HG03280 (cell line): ENCODE measurements at regions not wholly inside any gene's neighbourhood (a gene's known extent, or its start where the extent isn't known, plus 50 kb on each side); places are given as distances from the start of the nearest gene placed in this dataset.

Experiments used
- ATAC-seq: cut with Tn5 transposase; IDR thresholded peaks from one replicate; pipeline ENCODE4 v1.9.1; 2021; ENCODE audit warnings: mild to moderate bottlenecking, moderate library complexity; ENCODE audit not compliant: unreplicated experiment

DNA sequence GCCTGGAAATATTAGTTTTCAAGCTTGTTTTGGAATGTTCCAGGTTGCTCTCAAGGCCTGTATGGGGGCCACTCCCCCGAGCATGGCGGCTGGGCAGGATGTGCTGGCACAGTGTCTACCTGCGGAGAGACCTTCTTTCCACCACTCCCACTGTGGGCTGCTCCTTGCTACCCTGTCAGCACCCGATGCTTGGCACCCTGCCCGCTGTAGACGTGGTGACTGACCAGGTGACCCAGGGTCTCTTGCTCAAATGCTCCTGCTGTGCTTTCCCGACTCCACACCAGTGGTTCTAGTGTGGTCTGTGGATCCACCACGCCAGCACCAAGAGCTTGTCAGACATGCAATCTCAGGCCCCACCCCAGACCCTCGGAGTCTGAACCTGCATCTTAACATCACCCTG is 213.3 kb downstream of the SH3BP4 start:
- no peak for ATAC-seq

DNA sequence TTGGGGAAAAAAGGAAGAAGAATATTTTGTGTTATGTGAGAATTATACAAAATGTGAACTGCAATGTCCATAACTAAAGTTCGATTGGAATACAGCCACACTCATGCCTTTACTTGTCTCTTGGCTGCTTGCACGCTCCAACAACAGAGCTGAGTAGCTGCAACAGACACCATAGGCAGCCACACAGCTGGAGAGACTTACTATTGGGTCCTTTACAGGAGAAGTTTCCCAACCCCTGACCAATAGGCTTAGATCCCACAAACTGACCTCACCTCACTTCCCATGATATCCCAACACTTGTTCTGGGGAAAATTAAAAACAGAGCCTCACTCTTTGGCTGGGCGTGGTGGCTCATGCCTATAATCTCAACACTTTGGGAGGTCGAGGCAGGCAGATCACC is 213.8 kb downstream of the SH3BP4 start:
- ATAC-seq: no peak

DNA sequence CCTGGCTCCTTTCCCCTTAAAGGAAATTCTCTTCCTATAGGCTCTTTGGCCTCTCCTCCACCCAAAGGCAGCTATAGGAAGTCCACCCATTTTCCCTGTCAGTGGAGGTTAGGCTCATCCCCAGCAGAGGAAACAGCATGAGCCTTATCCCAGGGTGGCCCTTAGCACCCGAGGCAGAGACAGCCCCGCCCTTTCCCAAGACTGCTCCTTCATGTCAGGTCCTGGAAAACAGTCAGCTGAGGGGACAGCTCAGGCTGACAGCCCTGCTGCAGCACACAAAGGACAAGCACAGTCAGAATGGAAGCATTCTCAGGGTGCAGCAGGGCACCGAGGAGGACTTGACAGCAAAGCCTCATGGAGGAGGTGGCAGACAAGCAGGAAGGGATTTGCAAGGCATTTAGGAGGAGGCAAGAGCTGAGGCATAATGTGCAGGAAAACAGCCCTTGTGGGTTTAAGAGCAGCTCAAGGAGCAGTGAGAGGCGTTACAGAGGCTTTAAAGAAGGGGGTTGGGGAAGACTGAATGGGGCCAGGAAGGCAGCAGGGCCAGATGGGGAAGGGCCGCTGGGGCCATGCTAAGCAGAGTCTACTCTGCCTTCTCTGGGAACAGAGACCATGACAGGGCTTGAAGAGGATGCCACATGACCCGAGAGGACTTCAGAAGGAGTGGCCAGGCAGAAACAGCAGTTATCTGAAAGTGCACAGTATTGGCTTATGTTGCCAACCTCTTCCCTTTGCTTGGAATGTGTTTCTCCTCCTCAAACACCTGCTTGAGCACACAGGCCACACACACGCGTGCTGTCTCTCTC is 216.6 kb downstream of the SH3BP4 start:
- ATAC-seq: no peak

DNA sequence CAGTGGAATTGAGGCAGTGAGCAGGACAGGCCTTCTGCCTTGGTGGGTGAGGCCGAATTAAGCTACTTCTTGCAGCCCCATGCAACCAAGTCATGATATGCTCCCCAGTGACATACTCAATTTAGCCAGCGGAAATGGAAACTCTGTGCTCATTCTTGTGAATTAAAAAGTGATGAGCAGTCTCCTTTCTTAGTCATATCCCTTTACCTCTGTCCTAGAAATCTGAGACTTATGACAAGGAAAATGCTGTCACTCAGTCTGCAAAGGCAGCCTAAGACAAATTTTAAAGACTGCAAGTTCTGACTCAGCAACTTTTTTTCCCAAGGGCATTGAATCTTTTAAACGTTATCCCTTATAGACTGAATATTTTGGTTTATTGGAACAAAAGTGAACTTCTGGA is 218.2 kb downstream of the SH3BP4 start:
- no peak for ATAC-seq

DNA sequence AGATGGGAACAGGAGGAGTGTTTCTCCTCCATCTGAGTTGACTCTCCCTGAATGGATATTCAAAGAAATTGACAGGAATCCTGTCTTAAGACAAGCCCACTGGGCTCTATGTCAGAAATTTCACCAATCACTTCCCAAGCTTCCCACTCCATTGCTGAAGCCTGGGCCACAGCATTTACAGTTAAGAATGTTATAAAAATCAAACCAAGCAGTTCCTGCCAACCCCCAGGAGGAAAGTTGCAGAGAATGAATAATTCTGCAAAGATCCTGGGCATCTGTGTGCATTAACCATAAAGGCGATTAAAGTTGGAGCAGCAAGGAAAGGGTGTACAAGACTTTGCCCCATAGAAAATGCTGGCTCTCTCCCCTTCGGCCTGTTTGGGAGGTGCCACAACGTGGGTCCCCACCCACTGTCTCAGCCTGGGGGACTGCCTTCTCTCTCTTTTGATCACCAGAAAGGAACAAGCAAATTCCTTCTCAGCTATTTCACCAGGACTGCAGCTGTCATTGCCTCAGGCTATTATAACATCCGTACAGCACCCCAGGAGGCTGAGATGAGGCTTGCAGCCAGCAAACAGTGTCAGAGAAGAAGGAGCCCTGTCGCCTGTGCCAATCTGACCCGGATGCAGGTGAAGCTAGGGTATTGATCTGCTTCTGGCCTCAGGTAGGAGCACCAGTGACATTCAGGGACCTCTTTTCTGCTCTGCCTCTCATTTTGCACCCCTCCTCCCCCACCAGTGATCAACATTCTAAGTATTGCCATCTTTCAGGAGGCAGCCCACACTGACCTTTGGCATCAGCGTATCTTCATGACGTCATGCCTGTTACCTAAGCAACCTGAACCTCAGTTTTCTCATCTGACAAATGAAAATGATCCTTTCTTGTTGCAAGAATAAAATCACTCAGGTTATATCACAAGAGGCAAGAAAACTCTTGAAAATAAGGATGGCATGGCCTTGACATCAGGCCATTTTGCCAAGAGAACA is 219.0 kb downstream of the SH3BP4 start:
- ATAC-seq: no peak

DNA sequence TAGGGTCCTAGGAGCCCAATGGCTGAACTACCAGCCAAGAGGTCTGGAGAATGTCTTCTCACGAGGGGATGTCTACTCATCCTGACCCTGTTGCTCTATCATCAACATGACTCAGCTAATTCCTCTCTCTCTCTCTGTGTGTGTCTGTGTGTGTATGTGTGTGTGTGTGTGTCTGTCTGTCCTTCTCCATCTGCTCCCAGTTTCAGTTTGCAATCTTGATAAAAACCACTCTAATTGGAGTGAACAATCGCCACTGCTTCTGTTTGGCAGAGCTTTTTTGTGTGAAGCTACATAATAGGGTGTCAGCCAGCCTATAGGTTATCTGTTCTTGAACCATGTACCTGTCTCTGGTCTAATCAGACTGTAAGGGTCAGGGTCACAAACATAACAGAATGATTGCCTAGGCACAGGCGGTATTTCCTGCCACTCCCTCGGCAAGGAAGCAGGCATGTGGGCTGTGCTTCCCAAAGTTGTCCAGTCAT is 219.8 kb downstream of the SH3BP4 start:
- no peak for ATAC-seq

DNA sequence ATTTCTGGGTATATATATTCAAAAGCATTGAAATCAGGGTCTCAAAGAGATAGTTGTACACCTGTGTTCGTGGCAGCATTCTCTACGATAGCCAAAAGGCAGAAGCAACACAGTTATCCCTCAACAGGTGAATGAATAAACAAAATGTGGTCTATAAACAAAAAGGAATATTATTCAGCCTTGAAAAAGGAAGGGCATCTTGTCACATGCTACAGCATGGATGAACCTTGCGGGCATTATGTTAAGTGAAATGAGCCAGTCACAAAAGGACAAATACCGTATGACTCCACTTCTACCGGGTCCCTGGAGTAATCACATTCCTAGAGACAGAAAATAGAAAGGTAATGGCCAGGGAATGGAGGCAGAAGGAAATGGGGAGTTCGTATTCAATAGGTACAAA is 228.8 kb downstream of the SH3BP4 start:
- ATAC-seq: no peak

DNA sequence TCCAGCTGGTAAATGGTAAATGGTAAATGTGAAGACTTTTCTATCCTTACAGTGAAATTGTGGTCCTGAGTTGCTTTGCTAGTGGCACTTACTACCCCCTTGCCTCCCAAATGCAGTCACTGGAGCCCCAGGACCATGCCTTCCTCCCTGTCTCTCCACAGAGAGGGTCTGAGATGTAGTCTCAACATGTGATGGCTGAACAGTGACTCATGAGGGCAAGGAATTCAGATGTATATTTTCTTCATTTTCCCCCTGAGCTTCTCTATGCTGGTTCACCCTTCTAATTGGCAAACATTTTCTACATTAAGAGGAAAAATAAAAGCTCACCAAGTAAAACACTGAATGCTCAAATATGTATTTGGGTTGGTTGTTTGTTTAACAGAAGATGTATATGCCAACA is 232.0 kb downstream of the SH3BP4 start:
- no peak for ATAC-seq

DNA sequence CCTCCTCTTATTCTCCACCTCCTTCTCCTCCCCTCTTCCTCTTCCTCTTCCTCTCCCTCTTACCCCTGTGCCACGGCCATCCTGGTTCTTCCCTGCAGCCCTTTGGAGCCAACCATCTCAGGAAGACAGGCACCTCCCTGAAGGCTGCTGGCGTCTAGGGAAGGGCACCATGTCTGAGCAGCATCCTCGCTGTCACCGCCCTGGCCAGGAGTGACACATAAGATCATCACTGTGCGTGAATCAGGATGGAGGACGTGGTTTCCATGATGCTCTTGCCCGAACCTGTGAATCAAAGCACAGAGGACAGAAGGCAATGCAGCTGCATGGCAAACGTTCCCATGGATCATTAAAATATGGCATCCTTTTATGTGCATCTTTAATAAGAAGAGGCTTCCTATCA is 236.0 kb downstream of the SH3BP4 start:
- no peak for ATAC-seq

DNA sequence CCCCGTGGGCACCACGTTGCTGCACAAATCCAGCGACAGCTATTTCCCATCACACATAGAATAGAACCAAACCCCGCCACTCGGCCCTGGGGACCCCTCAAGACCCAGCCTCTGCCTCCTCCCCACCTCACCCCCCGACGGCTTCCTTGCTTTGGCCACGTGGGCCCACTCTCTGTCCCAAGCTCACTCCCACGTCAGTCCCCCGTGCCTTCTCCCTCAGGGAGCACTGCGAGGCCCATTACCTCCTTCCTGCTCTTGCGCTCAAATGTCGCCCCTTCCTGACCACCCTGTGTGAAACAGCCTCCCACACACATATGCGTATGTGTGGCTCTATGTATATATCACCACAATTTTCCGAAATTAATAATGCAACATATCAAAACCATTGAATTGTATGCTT is 239.7 kb downstream of the SH3BP4 start:
- no peak for ATAC-seq

DNA sequence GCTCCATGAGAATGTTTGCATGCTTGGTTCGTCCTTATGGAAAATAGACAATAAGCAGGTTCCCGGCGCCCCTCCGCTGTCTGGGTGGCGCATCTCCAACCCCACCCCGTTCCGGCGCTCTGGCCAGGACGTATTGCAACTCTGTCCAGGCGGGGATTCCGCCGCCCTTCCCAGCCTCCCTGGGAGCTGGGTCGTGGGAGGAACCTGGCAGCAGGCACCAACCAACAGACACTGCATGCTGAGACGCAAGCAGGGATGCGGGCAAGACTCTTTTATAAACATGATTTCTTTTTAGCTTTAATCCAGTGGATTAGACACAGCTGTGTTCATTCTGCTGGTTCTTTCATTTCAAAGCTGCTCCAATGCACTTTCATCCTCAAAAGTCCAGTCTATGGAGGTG is 240.2 kb downstream of the SH3BP4 start:
- no peak for ATAC-seq

DNA sequence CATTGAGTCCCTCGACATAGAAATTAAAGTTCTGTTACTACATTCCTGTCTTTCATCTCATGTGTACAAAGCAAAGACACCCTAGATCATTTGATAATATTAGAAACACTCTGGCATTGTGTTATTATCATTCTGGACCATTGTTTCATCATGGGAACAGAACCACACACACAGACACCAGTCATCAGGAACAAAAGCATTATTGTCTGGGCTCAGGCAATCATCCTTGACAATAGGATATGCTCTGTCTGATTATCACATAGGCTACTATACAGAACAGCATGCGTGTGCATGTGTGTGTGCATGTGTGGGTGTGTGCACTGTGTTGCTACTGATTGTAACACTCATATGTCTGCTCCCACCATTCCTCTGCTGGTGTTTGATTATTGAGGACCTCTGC is 242.5 kb downstream of the SH3BP4 start:
- no peak for ATAC-seq

DNA sequence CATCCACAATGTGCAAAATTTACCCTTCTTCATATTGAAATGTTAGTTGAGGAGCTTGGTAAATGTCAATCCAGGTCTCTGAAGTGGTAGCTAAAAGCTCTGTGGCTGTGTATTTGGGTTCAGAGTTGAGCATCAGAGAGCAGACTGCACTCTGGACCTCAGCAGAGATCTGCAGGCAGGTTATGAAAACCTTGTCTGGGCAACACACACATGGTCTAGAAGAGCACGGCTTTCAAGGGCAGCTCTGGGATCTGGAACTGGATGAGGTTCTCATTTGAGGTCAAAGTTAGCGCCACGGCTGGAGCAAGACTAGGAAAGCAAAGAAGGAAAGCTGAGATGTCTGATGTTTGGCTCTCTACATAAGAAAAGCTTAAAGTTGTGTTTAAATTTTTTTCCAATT is 243.0 kb downstream of the SH3BP4 start:
- ATAC-seq: no peak

DNA sequence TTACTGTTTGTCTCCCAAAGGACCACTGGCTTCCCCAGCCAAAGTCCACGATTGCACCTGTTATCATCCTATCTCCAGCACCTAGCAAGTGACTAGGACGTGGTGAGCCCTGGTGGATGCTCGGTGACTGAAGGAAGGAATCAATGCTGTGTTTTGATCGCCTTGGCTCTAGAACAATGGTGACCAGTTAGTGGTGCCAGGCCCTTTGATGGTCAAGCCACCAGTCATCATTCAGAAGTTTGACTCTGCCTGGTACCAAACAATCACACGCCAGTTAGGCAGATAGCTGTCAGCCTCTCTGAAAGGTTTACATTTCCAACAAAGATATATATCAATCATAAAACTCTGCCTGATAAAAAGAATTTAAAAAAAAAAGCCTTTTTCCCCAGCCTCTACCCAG is 244.1 kb downstream of the SH3BP4 start:
- no peak for ATAC-seq

DNA sequence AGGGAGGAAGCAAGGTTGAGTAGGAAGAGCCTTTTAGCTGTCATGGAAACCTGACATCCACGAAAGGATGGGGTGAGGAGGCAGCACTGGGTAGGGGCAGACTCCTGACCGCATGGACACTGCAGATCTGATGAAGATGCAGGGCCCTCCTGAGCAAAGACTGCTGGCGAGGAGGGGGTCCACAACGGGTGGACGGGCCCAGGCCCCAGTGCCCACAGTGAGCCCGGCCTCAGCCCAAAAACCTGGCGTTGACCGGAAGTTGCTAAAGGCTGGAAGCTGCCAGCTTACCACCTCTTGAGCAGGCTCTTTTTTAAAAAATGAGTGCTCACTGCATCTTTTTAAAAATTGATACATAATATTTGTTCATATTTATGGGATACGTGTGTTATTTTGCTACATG is 247.3 kb downstream of the SH3BP4 start:
- no peak for ATAC-seq

DNA sequence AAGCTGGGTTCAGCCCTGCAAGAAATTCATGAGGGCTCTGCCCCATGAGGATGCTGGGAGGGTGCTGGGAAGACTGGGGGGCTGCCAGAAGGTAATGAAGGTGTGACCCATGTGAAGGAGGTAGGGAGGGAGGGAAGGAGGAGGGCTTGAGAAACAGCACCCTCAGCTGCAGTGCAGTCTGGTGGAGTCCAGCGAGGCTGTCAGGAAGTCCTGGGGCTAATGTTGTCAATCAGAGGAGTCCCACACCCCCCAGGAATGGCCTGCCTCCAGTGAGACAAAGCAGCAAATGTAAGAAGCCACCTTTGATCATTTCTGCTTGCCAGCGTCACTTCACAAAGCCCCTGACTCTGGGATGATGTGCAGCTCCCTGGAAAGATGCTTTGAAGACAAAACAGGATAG is 248.4 kb downstream of the SH3BP4 start:
- no peak for ATAC-seq

DNA sequence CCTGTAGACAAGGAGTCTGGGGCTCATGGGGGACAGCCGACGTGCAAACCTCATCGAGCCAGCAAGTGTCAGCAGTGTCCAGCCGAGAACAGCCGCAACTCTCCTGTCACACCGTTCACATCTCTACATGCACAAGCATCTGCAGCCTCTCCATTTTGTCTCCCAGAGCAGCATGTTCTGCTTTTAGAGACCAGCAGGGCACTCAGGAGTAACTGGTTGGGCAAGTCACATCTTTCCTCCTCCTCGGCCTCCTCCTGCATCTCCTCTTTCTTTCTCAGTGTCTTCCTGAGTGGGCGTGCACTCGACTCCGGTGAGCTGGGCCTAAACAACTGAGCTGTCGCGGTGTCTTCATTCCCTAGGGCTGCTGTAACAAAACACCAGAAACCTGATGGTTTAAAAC is 249.9 kb downstream of the SH3BP4 start:
- ATAC-seq: no peak

DNA sequence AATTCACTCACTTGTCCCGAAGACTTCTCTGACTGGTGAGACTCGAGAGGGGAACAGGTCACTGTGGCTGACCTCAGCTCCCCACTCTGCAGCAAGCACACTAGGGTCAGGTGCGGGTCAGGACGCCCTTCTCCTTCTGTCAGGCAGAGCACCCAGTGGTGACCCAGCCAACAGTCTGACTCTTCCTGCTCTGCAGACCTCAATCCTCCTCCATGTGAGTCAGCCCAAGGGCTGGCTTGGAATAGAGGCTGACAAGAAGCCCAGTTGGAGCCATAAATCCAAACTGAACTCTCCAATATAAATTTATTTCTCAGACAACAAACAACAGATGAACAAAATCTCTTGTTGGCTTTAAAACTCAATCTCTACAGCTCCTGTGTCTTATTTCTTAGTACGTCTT is 253.1 kb downstream of the SH3BP4 start:
- no peak for ATAC-seq

DNA sequence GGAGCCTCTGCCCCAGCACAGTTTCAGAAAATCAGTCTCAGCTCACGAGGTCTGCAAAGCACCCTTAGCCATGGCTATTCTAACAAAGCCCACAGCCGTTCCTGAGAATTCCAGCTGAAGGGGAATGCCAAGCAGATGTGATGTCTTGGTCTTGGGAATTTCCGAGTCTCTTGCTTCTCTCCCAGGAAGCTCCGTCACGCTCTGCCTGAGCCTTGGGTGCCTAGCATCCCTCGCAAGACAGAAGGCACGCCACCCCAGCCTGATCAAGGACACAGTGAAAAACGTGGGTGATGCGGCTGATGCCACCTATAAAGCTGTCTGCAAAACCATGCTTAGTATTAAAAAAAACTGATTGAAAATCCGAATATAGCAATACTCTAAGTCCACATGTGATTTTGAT is 254.6 kb downstream of the SH3BP4 start:
- ATAC-seq: no peak

DNA sequence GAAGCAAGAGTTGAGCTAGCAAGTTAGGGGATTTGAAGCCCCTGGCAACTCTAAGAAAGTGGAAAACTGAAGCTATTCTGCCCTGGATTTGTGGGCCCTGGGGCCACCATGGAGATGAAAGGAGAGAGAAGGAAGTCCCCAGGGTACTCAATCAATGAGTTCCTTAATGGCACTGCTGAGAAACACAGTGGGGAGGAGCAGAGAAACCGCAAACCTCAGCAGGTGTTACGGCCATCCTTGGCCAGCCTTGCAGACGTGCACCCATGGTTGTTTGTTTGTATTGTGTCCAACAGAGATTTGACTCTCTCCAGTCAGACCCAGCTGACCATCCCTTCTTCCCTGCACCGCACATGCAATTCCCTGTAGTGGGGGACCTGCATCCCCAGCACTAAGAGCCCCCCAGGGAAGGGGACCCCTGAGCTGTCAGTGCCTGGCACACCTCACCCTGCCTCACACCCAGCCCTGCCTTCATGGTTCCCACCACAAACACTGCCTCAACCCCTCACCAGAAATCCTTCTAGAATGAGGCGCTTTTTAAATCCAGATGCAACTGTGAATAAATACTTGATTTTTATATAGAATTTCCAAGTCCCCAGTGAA is 255.3 kb downstream of the SH3BP4 start:
- ATAC-seq: no peak

DNA sequence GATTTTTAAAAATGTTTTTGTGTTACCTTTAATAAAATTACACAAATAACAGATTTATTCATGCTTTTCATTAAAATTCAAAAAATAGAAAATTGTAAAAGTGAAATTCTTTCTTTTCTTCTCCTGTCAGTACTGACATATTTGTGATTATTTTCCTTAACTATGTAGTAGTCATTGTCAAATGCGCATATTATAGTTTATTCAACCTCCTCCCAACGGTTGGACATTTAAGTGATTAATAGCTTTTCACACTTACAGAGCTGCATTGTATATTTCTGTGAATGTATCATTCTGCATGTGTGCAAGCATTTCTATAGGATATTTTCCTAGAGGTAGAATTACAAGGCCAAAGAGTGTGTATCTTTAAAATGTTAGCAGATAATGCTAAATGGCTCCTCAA is 259.2 kb downstream of the SH3BP4 start:
- no peak for ATAC-seq
